Mesenchymal stem cell (in vitro differentiated cells and primary cell): ENCODE measurements at regions not wholly inside any gene's neighbourhood (a gene's known extent, or its start where the extent isn't known, plus 50 kb on each side); places are given as distances from the start of the nearest gene placed in this dataset.

Experiments used
- DNase-seq: peaks from one replicate; pipeline ENCODE4 v3.0.0-alpha.2; 2013
- H2AFZ ChIP-seq: one replicate; pipeline ENCODE4 v1.6.1; 2013; ENCODE audit warnings: low read depth, mild to moderate bottlenecking, control low read depth, inconsistent platforms, low read length, moderate library complexity
- H2AK5ac ChIP-seq: 2 replicates; pipeline ENCODE4 v1.6.1; 2013; ENCODE audit warnings: low read length, moderate library complexity, mild to moderate bottlenecking, inconsistent platforms; ENCODE audit not compliant: severe bottlenecking
- H2BK120ac ChIP-seq: one replicate; pipeline ENCODE4 v1.6.1; 2013; ENCODE audit warnings: low read depth, mild to moderate bottlenecking, inconsistent platforms, low read length, moderate library complexity
- H2BK12ac ChIP-seq, 2 experiments: one replicate each; pipeline ENCODE4 v1.6.1; 2013; ENCODE audit warnings: inconsistent platforms in 2 of 2, low read length in 2 of 2, mild to moderate bottlenecking in 2 of 2, moderate library complexity in 2 of 2, control low read depth in 1 of 2
- H2BK15ac ChIP-seq: one replicate; pipeline ENCODE4 v1.6.1; 2013; ENCODE audit warnings: mild to moderate bottlenecking, low read depth, inconsistent platforms; ENCODE audit not compliant: poor library complexity, severe bottlenecking
- H2BK5ac ChIP-seq: 2 replicates; pipeline ENCODE4 v1.6.1; 2013; ENCODE audit warnings: low read depth, mild to moderate bottlenecking, low read length, control low read depth, inconsistent platforms; ENCODE audit not compliant: poor library complexity, severe bottlenecking
- H3K14ac ChIP-seq, 2 experiments: one replicate each; pipeline ENCODE4 v1.6.1; 2013; ENCODE audit warnings: inconsistent platforms in 2 of 2, low read length in 2 of 2, control low read depth in 1 of 2, mild to moderate bottlenecking in 1 of 2, moderate library complexity in 1 of 2
- H3K18ac ChIP-seq, 2 experiments: one replicate each; pipeline ENCODE4 v1.6.1; 2013; ENCODE audit warnings: inconsistent platforms in 2 of 2, low read length in 2 of 2, control low read depth in 1 of 2, low read depth in 1 of 2, mild to moderate bottlenecking in 1 of 2
- H3K23ac ChIP-seq, 2 experiments: one replicate each; pipeline ENCODE4 v1.6.1; 2013; ENCODE audit warnings: inconsistent platforms in 2 of 2, low read length in 2 of 2, mild to moderate bottlenecking in 2 of 2, moderate library complexity in 2 of 2, control low read depth in 1 of 2
- H3K27ac ChIP-seq: 2 replicates; pipeline ENCODE4 v1.5.1; 2013; ENCODE audit warnings: mild to moderate bottlenecking, moderate library complexity, low read length, control low read depth, inconsistent platforms; ENCODE audit not compliant: poor library complexity, severe bottlenecking
- H3K27me3 ChIP-seq, 2 experiments: 2 replicates each; pipeline versions ENCODE4 v1.6.1 to v1.7.0; 2013; ENCODE audit warnings: low read length in 2 of 2, mild to moderate bottlenecking in 2 of 2, moderate library complexity in 2 of 2, control low read depth in 1 of 2, inconsistent platforms in 1 of 2; ENCODE audit not compliant: control insufficient read depth in 1 of 2, insufficient read depth in 1 of 2
- H3K36me3 ChIP-seq, 2 experiments: 2 replicates each; pipeline versions ENCODE4 v1.6.1 to v1.7.0; 2013; ENCODE audit warnings: low read length in 2 of 2, control low read depth in 1 of 2, inconsistent platforms in 1 of 2, low read depth in 1 of 2, mild to moderate bottlenecking in 1 of 2; ENCODE audit not compliant: insufficient read depth in 2 of 2, control insufficient read depth in 1 of 2
- H3K4ac ChIP-seq, 2 experiments: one replicate each; pipeline ENCODE4 v1.6.1; 2013; ENCODE audit warnings: inconsistent platforms in 2 of 2, low read length in 2 of 2, mild to moderate bottlenecking in 2 of 2, moderate library complexity in 2 of 2, control low read depth in 1 of 2, low read depth in 1 of 2
- H3K4me1 ChIP-seq: 2 replicates; pipeline ENCODE4 v1.6.1; 2013; ENCODE audit warnings: low read depth, low read length, control low read depth; ENCODE audit not compliant: control insufficient read depth, insufficient read depth
- H3K4me2 ChIP-seq: 2 replicates; pipeline ENCODE4 v1.6.1; 2013; ENCODE audit warnings: low read length, mild to moderate bottlenecking, inconsistent platforms; ENCODE audit not compliant: poor library complexity, severe bottlenecking
- H3K4me3 ChIP-seq, 2 experiments: 2 replicates each; pipeline versions ENCODE4 v1.5.1 to v1.7.0; 2013; ENCODE audit warnings: low read length in 2 of 2, mild to moderate bottlenecking in 2 of 2, control low read depth in 1 of 2, low read depth in 1 of 2; ENCODE audit not compliant: insufficient read depth in 1 of 2
- H3K79me1 ChIP-seq: replicated peaks from 2 replicates; pipeline ENCODE4 v1.6.1; 2013; ENCODE audit warnings: mild to moderate bottlenecking, control low read depth, low read length, inconsistent platforms; ENCODE audit not compliant: poor library complexity, severe bottlenecking
- H3K9ac ChIP-seq: 2 replicates; pipeline ENCODE4 v1.7.0; 2013; ENCODE audit warnings: mild to moderate bottlenecking, low read length, moderate library complexity
- H3K9me3 ChIP-seq: 2 replicates; pipeline ENCODE4 v1.7.0; 2013; ENCODE audit warnings: mild to moderate bottlenecking, low read length; ENCODE audit not compliant: control insufficient read depth
- H4K8ac ChIP-seq: one replicate; pipeline ENCODE4 v1.6.1; 2013; ENCODE audit warnings: inconsistent platforms, mild to moderate bottlenecking, low read length, moderate library complexity
- H4K91ac ChIP-seq: one replicate; pipeline ENCODE4 v1.6.1; 2013; ENCODE audit warnings: mild to moderate bottlenecking, low read length, inconsistent platforms
- WGBS: methylation state at CpG from one replicate; pipeline ENCODE4 v1.1.7; 2013; ENCODE audit warnings: mixed read lengths; 5-methylcytosine and 5-hydroxymethylcytosine counted together

- Histone ChIP-seq H3K18ac (no peak overlapping the region), H3K79me1 (no peaks in the 10 kb centered on the region), H3K9ac (no peak overlapping the region), H3K4ac (no peak overlapping the region), H3K27ac (no peak overlapping the region), H3K14ac (no peak overlapping the region), H2BK5ac (no peak overlapping the region), H3K23ac (no peak overlapping the region), H3K4me1 (no peaks in the 10 kb centered on the region), H2BK15ac (no peak overlapping the region), H2BK12ac (no peak overlapping the region), H4K91ac (no peak overlapping the region), H2AK5ac (no peak overlapping the region), H3K4me2 (no peak overlapping the region), H3K4me3 (no peak overlapping the region), H3K9me3 (no peaks in the 10 kb centered on the region), H3K36me3 (no peaks in the 10 kb centered on the region), H2BK120ac (no peak overlapping the region), H2AFZ (no peak overlapping the region), H3K27me3 (peaks cover 0 to 12% of the 10 kb centered on the region in 2 experiments), H4K8ac (no peak overlapping the region)
- DNase-seq: peak; percentile 6
- WGBS: no CpG with 5 or more reads among the region's 1 CpG
These were observed 72.3 kb upstream of the TNMD start for GRCh38 chrX:100512471-100512870.

- no peaks in the 10 kb centered on the region for H3K79me1 ChIP-seq
- no peak overlapping the region for H4K91ac ChIP-seq
- no peak overlapping the region for H3K4ac ChIP-seq
- H3K9ac ChIP-seq: no peak overlapping the region
- H3K27ac ChIP-seq: no peak overlapping the region
- peaks cover 14% of the 10 kb centered on the region for H3K9me3 ChIP-seq
- no peaks in the 10 kb centered on the region for H3K4me1 ChIP-seq
- peaks cover 0 to 48% of the 10 kb centered on the region in 2 experiments for H3K27me3 ChIP-seq
- H3K36me3 ChIP-seq: no peaks in the 10 kb centered on the region
- no peak overlapping the region for H3K14ac ChIP-seq
- H2AK5ac ChIP-seq: no peak overlapping the region
- 76% methylated on average over 4 of the region's 6 CpGs for WGBS
- H4K8ac ChIP-seq: no peak overlapping the region
- H2BK12ac ChIP-seq: no peak overlapping the region
- no peak overlapping the region for H3K4me2 ChIP-seq
- H2AFZ ChIP-seq: no peak overlapping the region
- H3K4me3 ChIP-seq: no peak overlapping the region
- H3K23ac ChIP-seq: no peak overlapping the region
- H2BK15ac ChIP-seq: no peak overlapping the region
- DNase-seq: no peak
- H3K18ac ChIP-seq: no peak overlapping the region
- H2BK5ac ChIP-seq: no peak overlapping the region
- no peak overlapping the region for H2BK120ac ChIP-seq
These were observed 84.7 kb upstream of the PCDH19 start for GRCh38 chrX:100494646-100495370.

GRCh38 chrX:100491174-100491573 lies 81.1 kb upstream of the PCDH19 start:
- Histone ChIP-seq H3K9ac (no peak overlapping the region), H3K4me2 (no peak overlapping the region), H3K27ac (no peak overlapping the region), H2BK120ac (no peak overlapping the region), H3K4me3 (no peak overlapping the region), H2BK12ac (no peak overlapping the region), H3K79me1 (no peaks in the 10 kb centered on the region), H3K14ac (no peak overlapping the region), H4K8ac (no peak overlapping the region), H2AK5ac (no peak overlapping the region), H3K23ac (no peak overlapping the region), H3K4ac (no peak overlapping the region), H2BK15ac (no peak overlapping the region), H2BK5ac (no peak overlapping the region), H2AFZ (no peak overlapping the region), H3K18ac (no peak overlapping the region), H3K27me3 (peaks cover 0 to 69% of the 10 kb centered on the region in 2 experiments), H3K36me3 (no peaks in the 10 kb centered on the region), H3K9me3 (no peaks in the 10 kb centered on the region), H4K91ac (no peak overlapping the region), H3K4me1 (no peaks in the 10 kb centered on the region)
- DNase-seq: no peak
- WGBS: no CpG with 5 or more reads among the region's 1 CpG

- H3K27ac ChIP-seq: no peak overlapping the region
- peaks cover 0 to 64% of the 10 kb centered on the region in 2 experiments for H3K27me3 ChIP-seq
- H3K9me3 ChIP-seq: no peaks in the 10 kb centered on the region
- H3K4me2 ChIP-seq: no peak overlapping the region
- WGBS: 88% methylated on average over 2 of the region's 3 CpGs
- DNase-seq: no peak
- H3K14ac ChIP-seq: no peak overlapping the region
- H3K4ac ChIP-seq: no peak overlapping the region
- no peak overlapping the region for H3K18ac ChIP-seq
- H4K91ac ChIP-seq: no peak overlapping the region
- no peak overlapping the region for H3K4me3 ChIP-seq
- H2BK120ac ChIP-seq: no peak overlapping the region
- no peak overlapping the region for H2AK5ac ChIP-seq
- H3K79me1 ChIP-seq: no peaks in the 10 kb centered on the region
- H2BK15ac ChIP-seq: no peak overlapping the region
- no peaks in the 10 kb centered on the region for H3K4me1 ChIP-seq
- H3K23ac ChIP-seq: no peak overlapping the region
- H4K8ac ChIP-seq: no peak overlapping the region
- no peak overlapping the region for H3K9ac ChIP-seq
- no peak overlapping the region for H2BK5ac ChIP-seq
- no peak overlapping the region for H2AFZ ChIP-seq
- no peaks in the 10 kb centered on the region for H3K36me3 ChIP-seq
- no peak overlapping the region for H2BK12ac ChIP-seq
These were observed 77.7 kb upstream of the PCDH19 start for GRCh38 chrX:100487795-100488194.
